ENCODE measurements at regions not wholly inside any gene's neighbourhood (a gene's known extent, or its start where the extent isn't known, plus 50 kb on each side); places are given as distances from the start of the nearest gene placed in this dataset.

DNA sequence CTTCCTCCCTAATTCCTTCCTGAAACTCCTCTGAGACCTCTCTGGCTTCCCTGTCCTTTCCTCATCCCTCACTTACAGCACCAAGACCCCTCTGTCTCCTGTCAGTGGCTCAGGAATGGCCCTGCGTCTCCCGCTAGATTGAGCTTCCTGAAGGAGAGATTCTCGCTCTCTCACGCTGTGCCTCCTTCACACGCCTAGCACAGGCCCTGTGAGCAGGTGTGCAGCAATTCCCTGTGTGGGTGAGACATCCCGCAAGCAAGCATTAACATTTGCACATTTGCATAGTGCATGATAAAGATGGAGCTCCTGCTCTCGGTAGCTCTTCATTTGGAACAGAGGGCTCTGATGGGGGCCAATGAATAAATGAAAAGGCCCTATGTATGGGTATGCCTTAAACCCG is 159.8 kb downstream of the ADAMTS15 start:
- no peak overlapping the region for H3K4me3 ChIP-seq (ENCODE audit: low read depth, low read length)
- TF ChIP-seq CTCF (IDR thresholded peaks at IDR 0.05; ENCODE audit: insufficient read depth, low read length), result no peak

GRCh38 chr11:130609121-130610035 is 160.9 kb downstream of the ADAMTS15 start:
- H3K4me3 ChIP-seq (ENCODE audit: low read depth, low read length), result no peak overlapping the region
- no peak for TF ChIP-seq CTCF (IDR thresholded peaks at IDR 0.05; ENCODE audit: insufficient read depth, low read length)
- peak; percentile 96 for DNase-seq (ENCODE audit: low read depth)

More for the DNA sequence above, 159.8 kb downstream of the ADAMTS15 start:
- DNase-seq (ENCODE audit: low read depth), result no peak

DNA sequence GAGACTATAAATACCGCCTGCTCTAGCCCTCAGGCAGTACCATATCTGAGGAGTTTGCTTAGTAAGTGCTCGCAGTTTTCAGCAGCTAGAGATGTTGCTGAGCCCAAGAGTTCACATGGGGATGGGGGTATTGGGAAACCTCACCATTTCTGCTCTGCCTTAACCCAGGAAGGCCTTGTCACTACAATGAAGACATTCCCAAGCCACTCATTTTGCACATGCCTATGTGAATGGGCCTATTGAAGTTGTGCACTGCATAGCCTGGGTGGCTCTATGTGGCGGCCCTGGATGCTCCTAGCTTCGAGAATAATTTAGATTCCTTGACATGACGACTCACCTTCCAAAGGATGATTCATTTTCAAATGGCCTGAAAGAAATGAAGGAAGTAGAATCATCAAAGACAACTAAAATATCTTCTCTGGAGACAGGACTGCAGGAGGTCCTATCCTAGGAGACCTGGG is 163.4 kb downstream of the ADAMTS15 start:
- no peak overlapping the region for H3K4me3 ChIP-seq (ENCODE audit: low read depth, low read length)
- TF ChIP-seq CTCF (IDR thresholded peaks at IDR 0.05; ENCODE audit: insufficient read depth, low read length), result no peak
- peak; percentile 82 for DNase-seq (ENCODE audit: low read depth)

- DNase-seq (ENCODE audit: low read depth), result peak; percentile 79
- H3K4me3 ChIP-seq (ENCODE audit: low read depth, low read length), result no peak overlapping the region
These were observed 163.9 kb downstream of the ADAMTS15 start for GRCh38 chr11:130612291-130612851.

DNA sequence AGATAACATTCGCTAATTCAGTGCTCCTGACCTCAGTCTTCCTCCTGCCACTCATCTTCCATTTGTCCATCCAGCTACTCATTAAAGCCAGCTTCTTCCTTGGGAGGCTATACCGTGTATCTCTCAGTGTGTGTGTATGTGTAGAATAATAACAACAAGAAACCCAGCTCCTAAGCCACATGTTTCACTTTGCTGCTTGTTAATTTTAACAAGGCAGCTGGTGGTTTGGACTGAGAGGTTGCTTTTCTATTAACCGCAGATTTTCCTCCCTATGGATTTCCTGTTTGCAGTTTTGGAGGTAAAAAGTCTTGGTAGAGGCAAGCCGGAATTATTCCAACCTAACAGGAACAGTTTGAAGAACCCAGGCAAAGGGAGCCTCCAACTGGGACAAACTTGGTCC is 165.0 kb downstream of the ADAMTS15 start:
- no peak overlapping the region for H3K4me3 ChIP-seq (ENCODE audit: low read depth, low read length)
- no peak for DNase-seq (ENCODE audit: low read depth)
- no peak for TF ChIP-seq CTCF (IDR thresholded peaks at IDR 0.05; ENCODE audit: insufficient read depth, low read length)

More at GRCh38 chr11:130612291-130612851, 163.9 kb downstream of the ADAMTS15 start:
- no peak for TF ChIP-seq CTCF (IDR thresholded peaks at IDR 0.05; ENCODE audit: insufficient read depth, low read length)

DNA sequence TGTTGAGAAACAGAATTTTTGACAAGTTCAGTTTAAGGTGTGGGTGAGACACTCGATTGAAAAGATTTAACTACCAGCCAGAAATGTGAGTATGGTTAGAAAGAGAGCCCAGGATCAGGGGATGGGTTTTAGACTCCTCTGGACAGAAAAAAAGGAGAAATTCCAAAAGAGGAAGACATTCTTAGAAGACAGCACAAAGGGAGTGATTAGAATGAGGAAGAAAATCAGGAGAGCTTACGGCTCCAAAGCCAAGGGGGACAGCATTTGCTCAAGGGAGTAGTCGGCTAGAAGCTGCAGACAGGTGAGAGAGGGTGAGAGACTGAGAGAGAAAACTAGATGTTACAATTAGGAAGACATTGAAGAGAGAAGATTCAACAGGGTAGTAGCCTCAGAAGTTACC is 166.1 kb downstream of the ADAMTS15 start:
- no peak for DNase-seq (ENCODE audit: low read depth)
- TF ChIP-seq CTCF (IDR thresholded peaks at IDR 0.05; ENCODE audit: insufficient read depth, low read length), result no peak
- no peak overlapping the region for H3K4me3 ChIP-seq (ENCODE audit: low read depth, low read length)
